Gastroesophageal sphincter (tissue), 3 donors: ENCODE measurements at regions not wholly inside any gene's neighbourhood (a gene's known extent, or its start where the extent isn't known, plus 50 kb on each side); places are given as distances from the start of the nearest gene placed in this dataset.

ENCODE experiments used
- EP300 ChIP-seq: sonication (generic); formaldehyde crosslinking; IDR thresholded peaks from one replicate; pipeline ENCODE4 v1.6.1; 2017; ENCODE audit warnings: antibody characterized with exemption, mild to moderate bottlenecking
- POLR2A ChIP-seq, 2 donors: fragments of 450-650 bp; IDR thresholded peaks; one replicate each; pipeline ENCODE4 v1.6.1; 2017; ENCODE audit warnings: antibody characterized with exemption in 2 of 2, mild to moderate bottlenecking in 2 of 2, moderate library complexity in 1 of 2
- POLR2AphosphoS5 ChIP-seq: sonication (generic); formaldehyde crosslinking; IDR thresholded peaks from one replicate; pipeline ENCODE4 v1.6.1; 2017; ENCODE audit warnings: antibody characterized with exemption
- TF ChIP-seq, protein P1 (sequence below), 4 experiments: fragments of 200-600 bp in 2 of 4; fragments of 450-650 bp in 2 of 4; sonication (generic) in 1 of 4; IDR thresholded peaks; one replicate each; pipeline ENCODE4 v1.5.1; 2017 to 2019; ENCODE audit warnings: antibody characterized with exemption in 4 of 4, mild to moderate bottlenecking in 2 of 4, moderate library complexity in 2 of 4

DNA sequence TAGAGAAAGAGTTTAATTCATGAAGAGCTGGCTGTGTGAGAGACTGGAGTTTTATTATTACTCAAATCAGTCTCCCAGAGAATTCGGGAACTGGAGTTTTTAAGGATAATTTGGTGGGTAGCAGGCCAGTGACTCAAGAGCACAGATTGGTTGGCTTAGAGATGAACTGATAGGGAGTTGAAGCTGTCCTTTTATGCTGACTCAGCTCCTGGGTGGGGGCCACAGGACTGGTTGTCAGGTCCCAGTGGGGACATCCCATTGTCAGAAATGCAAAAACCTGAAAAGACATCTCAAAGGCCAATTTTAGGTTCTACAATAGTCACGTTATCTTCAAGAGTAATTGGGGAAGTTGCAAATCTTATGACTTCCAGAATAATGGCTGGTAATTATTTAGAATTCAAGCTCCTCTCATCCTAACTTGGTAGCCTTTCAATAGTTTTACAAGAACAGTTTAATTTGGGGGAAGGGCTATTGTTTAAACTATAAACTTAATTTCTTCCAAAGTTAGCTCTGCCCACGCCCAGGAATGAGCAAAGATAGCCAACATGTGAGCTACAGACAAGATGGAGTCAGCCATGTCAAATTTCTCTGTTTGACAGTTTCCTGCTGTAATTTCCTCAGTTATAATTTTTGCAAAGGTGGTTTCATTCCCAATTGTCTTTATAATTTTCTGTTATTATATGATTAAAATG lies 149.4 kb upstream of the SLC39A10 start:
- TF ChIP-seq POLR2A (IDR thresholded peaks at IDR 0.05) (no peak), POLR2AphosphoS5 (no peak), EP300 (no peak)
- TF ChIP-seq, protein P1, sequence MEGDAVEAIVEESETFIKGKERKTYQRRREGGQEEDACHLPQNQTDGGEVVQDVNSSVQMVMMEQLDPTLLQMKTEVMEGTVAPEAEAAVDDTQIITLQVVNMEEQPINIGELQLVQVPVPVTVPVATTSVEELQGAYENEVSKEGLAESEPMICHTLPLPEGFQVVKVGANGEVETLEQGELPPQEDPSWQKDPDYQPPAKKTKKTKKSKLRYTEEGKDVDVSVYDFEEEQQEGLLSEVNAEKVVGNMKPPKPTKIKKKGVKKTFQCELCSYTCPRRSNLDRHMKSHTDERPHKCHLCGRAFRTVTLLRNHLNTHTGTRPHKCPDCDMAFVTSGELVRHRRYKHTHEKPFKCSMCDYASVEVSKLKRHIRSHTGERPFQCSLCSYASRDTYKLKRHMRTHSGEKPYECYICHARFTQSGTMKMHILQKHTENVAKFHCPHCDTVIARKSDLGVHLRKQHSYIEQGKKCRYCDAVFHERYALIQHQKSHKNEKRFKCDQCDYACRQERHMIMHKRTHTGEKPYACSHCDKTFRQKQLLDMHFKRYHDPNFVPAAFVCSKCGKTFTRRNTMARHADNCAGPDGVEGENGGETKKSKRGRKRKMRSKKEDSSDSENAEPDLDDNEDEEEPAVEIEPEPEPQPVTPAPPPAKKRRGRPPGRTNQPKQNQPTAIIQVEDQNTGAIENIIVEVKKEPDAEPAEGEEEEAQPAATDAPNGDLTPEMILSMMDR (IDR thresholded peaks at IDR 0.05): no peak
